ENCODE measurements at regions not wholly inside any gene's neighbourhood (a gene's known extent, or its start where the extent isn't known, plus 50 kb on each side); places are given as distances from the start of the nearest gene placed in this dataset.

DNA sequence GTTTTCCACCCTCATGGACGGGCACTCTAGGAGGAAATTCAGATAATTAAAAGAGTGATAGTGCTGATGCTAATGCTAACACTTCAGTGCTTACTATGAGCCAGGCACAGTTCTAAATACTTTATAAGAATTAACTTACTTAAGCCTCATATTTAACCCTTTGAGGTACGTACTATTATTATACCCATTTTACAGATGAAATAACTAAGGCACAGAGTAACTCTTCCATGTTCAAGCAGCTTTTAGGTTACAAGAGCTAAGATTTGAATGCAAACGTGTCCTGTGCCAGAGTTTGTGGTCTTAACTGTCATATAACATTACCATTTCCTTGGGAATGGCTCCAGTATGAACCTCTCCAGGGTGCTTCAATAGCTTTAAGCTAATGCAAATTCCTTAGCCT, 114.7 kb upstream of the PRR23C start:
- TF ChIP-seq, protein P1, sequence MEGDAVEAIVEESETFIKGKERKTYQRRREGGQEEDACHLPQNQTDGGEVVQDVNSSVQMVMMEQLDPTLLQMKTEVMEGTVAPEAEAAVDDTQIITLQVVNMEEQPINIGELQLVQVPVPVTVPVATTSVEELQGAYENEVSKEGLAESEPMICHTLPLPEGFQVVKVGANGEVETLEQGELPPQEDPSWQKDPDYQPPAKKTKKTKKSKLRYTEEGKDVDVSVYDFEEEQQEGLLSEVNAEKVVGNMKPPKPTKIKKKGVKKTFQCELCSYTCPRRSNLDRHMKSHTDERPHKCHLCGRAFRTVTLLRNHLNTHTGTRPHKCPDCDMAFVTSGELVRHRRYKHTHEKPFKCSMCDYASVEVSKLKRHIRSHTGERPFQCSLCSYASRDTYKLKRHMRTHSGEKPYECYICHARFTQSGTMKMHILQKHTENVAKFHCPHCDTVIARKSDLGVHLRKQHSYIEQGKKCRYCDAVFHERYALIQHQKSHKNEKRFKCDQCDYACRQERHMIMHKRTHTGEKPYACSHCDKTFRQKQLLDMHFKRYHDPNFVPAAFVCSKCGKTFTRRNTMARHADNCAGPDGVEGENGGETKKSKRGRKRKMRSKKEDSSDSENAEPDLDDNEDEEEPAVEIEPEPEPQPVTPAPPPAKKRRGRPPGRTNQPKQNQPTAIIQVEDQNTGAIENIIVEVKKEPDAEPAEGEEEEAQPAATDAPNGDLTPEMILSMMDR (conservative IDR thresholded peaks at IDR 0.05; ENCODE audit: low read length), result no peak
- TF ChIP-seq EZH2phosphoT487 (IDR thresholded peaks at IDR 0.05; ENCODE audit: borderline replicate concordance, low read depth, low read length), result no peak
